ENCODE measurements at regions not wholly inside any gene's neighbourhood (a gene's known extent, or its start where the extent isn't known, plus 50 kb on each side); places are given as distances from the start of the nearest gene placed in this dataset.
"Not testable (repeated sequence)": the region's sequence is repeated elsewhere in the genome, so short reads cannot be mapped to it uniquely, and the experiment has no call there.

DNA sequence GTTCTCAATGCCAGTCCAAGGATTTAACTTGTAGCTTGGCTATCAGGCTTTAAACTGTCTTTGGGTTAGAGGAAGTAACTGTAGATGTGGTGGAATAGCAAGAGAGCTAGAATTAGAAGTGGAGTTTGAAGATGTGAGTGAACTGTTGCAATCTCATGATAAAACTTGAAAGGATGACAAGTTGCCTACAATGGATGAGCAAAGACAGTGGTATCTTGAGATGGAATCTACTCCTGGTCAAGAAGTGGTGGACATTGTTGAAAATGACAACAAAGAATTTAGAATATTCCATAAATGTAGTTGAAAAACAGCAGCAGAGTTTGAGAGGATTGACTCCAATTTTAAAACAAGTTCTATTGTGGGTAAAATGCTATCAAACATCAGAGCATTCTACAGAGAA is 199.0 kb downstream of the DUSP6 start (continued):
- TF ChIP-seq, protein P1, sequence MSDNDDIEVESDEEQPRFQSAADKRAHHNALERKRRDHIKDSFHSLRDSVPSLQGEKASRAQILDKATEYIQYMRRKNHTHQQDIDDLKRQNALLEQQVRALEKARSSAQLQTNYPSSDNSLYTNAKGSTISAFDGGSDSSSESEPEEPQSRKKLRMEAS (IDR thresholded peaks at IDR 0.05; ENCODE audit: low read depth), result no peak
- TF ChIP-seq, protein P2, sequence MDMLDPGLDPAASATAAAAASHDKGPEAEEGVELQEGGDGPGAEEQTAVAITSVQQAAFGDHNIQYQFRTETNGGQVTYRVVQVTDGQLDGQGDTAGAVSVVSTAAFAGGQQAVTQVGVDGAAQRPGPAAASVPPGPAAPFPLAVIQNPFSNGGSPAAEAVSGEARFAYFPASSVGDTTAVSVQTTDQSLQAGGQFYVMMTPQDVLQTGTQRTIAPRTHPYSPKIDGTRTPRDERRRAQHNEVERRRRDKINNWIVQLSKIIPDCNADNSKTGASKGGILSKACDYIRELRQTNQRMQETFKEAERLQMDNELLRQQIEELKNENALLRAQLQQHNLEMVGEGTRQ (IDR thresholded peaks at IDR 0.05; ENCODE audit: borderline replicate concordance, low read depth, low read length), result no peak
- TF ChIP-seq RFX5 (IDR thresholded peaks at IDR 0.05; ENCODE audit: low read length) (no peak), RXRA (IDR thresholded peaks at IDR 0.05; ENCODE audit: borderline replicate concordance, low read depth) (no peak), YY1 (IDR thresholded peaks at IDR 0.05; ENCODE audit: low read depth) (no peak)

DNA sequence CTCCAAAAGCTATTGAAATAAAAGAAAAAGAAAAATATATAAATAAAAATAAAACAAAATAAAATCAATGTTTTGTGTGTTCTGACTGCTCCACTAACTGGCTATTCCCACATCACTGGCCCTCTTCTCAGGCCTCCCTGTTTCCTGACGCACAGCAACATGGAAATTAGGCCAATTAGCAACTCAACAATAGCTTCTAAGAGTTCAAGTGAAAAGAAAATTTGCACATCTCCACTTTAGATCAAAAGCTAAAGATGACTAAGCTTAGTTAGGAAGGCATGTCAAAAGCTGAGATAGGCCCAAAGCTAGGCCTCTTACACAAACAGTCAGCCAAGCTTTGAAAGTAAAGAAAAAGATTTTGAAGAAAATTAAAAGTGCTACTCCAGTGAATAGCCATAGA is 200.8 kb downstream of the DUSP6 start:
- H3K36me3 ChIP-seq (replicated peaks in 1 of 2; ENCODE audit: control insufficient read depth in 1 of 2, insufficient read depth in 2 of 2, low read length in 1 of 2), result no peaks in the 10 kb centered on the region
- H3K27ac ChIP-seq (ENCODE audit: low read depth in 2 of 2, low read length in 1 of 2), result no peak overlapping the region
- H3F3A ChIP-seq (replicated peaks; ENCODE audit: insufficient read depth), result peaks cover 2% of the 10 kb centered on the region
- 79% methylated on average over 1 of the region's 1 CpG for WGBS (ENCODE audit: low lambda C conversion rate)
- H3K4me3 ChIP-seq (ENCODE audit: low read depth in 2 of 2, low read length in 1 of 2), result no peak overlapping the region
- no peak for DNase-seq
- H3K27me3 ChIP-seq (ENCODE audit: insufficient read depth), result no peaks in the 10 kb centered on the region
- ChIA-PET POLR2A (no interaction called here), CTCF (interaction anchor here (0.6 to 2.2 kb wide), 3 partner anchors 8 to 129 kb away, joined by 3 to 6 read pairs (median 4); no protein-coding TSS in a partner anchor)
- no peaks in the 10 kb centered on the region for H3K9me2 ChIP-seq
- no peaks in the 10 kb centered on the region for H4K20me1 ChIP-seq (ENCODE audit: insufficient read depth)
- no peaks in the 10 kb centered on the region for H3K9me3 ChIP-seq
- no peak overlapping the region for H2AFZ ChIP-seq (ENCODE audit: low read depth)
- H3K4me2 ChIP-seq, result no peak overlapping the region
- TF ChIP-seq RCOR1 (IDR thresholded peaks at IDR 0.05; ENCODE audit: low read length) (no peak), TEAD4 (IDR thresholded peaks at IDR 0.05; ENCODE audit: borderline replicate concordance, insufficient read depth) (no peak), GATA2 (CRISPR knock-in tag; IDR thresholded peaks at IDR 0.05) (no peak), EP300 (IDR thresholded peaks at IDR 0.05; ENCODE audit: borderline replicate concordance in 1 of 2, low read depth in 1 of 2, low read length in 1 of 2) (no peak), RAD21 (IDR thresholded peaks at IDR 0.05; ENCODE audit: low read length) (no peak), CHD2 (IDR thresholded peaks at IDR 0.05; ENCODE audit: low read length, partially characterized antibody) (no peak), TCF12 (IDR thresholded peaks at IDR 0.05) (no peak), NFIC (IDR thresholded peaks at IDR 0.05; ENCODE audit: borderline replicate concordance) (no peak)
- TF ChIP-seq, protein P2 (IDR thresholded peaks at IDR 0.05; ENCODE audit: borderline replicate concordance, low read depth, low read length), result no peak
- TF ChIP-seq, protein P3, sequence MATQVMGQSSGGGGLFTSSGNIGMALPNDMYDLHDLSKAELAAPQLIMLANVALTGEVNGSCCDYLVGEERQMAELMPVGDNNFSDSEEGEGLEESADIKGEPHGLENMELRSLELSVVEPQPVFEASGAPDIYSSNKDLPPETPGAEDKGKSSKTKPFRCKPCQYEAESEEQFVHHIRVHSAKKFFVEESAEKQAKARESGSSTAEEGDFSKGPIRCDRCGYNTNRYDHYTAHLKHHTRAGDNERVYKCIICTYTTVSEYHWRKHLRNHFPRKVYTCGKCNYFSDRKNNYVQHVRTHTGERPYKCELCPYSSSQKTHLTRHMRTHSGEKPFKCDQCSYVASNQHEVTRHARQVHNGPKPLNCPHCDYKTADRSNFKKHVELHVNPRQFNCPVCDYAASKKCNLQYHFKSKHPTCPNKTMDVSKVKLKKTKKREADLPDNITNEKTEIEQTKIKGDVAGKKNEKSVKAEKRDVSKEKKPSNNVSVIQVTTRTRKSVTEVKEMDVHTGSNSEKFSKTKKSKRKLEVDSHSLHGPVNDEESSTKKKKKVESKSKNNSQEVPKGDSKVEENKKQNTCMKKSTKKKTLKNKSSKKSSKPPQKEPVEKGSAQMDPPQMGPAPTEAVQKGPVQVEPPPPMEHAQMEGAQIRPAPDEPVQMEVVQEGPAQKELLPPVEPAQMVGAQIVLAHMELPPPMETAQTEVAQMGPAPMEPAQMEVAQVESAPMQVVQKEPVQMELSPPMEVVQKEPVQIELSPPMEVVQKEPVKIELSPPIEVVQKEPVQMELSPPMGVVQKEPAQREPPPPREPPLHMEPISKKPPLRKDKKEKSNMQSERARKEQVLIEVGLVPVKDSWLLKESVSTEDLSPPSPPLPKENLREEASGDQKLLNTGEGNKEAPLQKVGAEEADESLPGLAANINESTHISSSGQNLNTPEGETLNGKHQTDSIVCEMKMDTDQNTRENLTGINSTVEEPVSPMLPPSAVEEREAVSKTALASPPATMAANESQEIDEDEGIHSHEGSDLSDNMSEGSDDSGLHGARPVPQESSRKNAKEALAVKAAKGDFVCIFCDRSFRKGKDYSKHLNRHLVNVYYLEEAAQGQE (IDR thresholded peaks at IDR 0.05; ENCODE audit: low read depth, low read length), result no peak
- no peaks in the 10 kb centered on the region for H3K79me2 ChIP-seq (ENCODE audit: insufficient read depth)
- peaks cover 0 to 12% of the 10 kb centered on the region in 2 experiments; a peak in 1 of 4 replicates for H3K4me1 ChIP-seq (ENCODE audit: control insufficient read depth in 1 of 2, insufficient read depth in 2 of 2, low read depth in 1 of 2, low read length in 1 of 2)
- H3K9ac ChIP-seq, result no peak overlapping the region

DNA sequence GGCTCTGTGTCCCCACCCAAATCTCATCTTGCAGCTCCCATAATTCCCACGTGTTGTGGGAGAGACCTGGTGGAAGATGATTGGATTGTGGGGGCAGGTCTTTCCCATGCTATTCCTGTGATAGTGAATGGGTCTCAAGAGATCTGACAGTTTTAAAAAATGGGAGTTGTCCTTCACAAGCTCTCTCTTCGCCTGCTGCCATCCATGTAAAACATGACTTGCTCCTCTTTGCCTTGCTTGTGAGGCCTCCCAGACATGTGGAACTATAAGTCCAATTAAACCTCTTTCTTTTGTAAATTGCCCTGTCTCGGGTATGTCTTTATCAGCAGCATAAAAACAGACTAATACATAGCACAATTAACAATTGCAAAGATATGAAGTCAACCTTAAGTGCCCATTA is 201.5 kb downstream of the DUSP6 start:
- H3K9me3 ChIP-seq, H3K9ac ChIP-seq, POLR2A ChIA-PET: not testable (repeated sequence)

More for the DNA sequence above, 201.5 kb downstream of the DUSP6 start:
- DNase-seq; H3K27ac ChIP-seq (ENCODE audit: low read depth in 2 of 2, low read length in 1 of 2); H3K79me2 ChIP-seq (ENCODE audit: insufficient read depth); H3K4me1 ChIP-seq (ENCODE audit: control insufficient read depth in 1 of 2, insufficient read depth in 2 of 2, low read depth in 1 of 2, low read length in 1 of 2); H2AFZ ChIP-seq (ENCODE audit: low read depth); H3K4me2 ChIP-seq; H3K9me2 ChIP-seq; H3K36me3 ChIP-seq (replicated peaks in 1 of 2; ENCODE audit: control insufficient read depth in 1 of 2, insufficient read depth in 2 of 2, low read length in 1 of 2); H4K20me1 ChIP-seq (ENCODE audit: insufficient read depth); H3K4me3 ChIP-seq (ENCODE audit: low read depth in 2 of 2, low read length in 1 of 2); H3K27me3 ChIP-seq (ENCODE audit: insufficient read depth); H3F3A ChIP-seq (replicated peaks; ENCODE audit: insufficient read depth): not testable (repeated sequence)
- CTCF ChIA-PET, result interaction anchor here (2.2 kb wide), 1 partner anchor 99 kb away, joined by 6 read pairs; no protein-coding TSS in a partner anchor
- 66% methylated on average over 3 of the region's 3 CpGs for WGBS (ENCODE audit: low lambda C conversion rate)
